H1 (cell line): ENCODE measurements at regions not wholly inside any gene's neighbourhood (a gene's known extent, or its start where the extent isn't known, plus 50 kb on each side); places are given as distances from the start of the nearest gene placed in this dataset.

Source experiments
- ASH2L ChIP-seq: fragments of 200-600, 300-600 bp; sonication (generic); IDR thresholded peaks from one replicate; pipeline ENCODE4 v1.7.1; 2017; ENCODE audit warnings: low read length
- CEBPB ChIP-seq: IDR thresholded peaks from 2 replicates; pipeline ENCODE4 v1.6.1; 2012; ENCODE audit warnings: low read depth, low read length
- CHD1 ChIP-seq: IDR thresholded peaks from 2 replicates; pipeline ENCODE4 v1.6.1; 2012; ENCODE audit warnings: low read depth, low read length, improper control_type of control experiment
- CHD7 ChIP-seq: fragments of 300-600 bp; sonication (generic); IDR thresholded peaks from 2 replicates; pipeline ENCODE4 v1.7.1; 2012; ENCODE audit warnings: low read length, moderate library complexity, mild to moderate bottlenecking, inconsistent platforms; ENCODE audit not compliant: insufficient replicate concordance
- CTBP2 ChIP-seq: IDR thresholded peaks from 2 replicates; pipeline ENCODE4 v1.7.0; 2011; ENCODE audit warnings: borderline replicate concordance, mild to moderate bottlenecking, moderate library complexity, mixed read lengths, low read length; ENCODE audit not compliant: insufficient read depth, insufficient read length
- FOSL1 ChIP-seq: IDR thresholded peaks from 2 replicates; pipeline ENCODE4 v1.6.1; 2011; ENCODE audit warnings: mild to moderate bottlenecking, low read depth, low read length, moderate library complexity; ENCODE audit not compliant: insufficient read depth
- KDM1A ChIP-seq: fragments of 200-600, 300-600 bp; sonication (generic); IDR thresholded peaks from 2 replicates; pipeline ENCODE4 v1.7.1; 2016; ENCODE audit warnings: mild to moderate bottlenecking, low read length, borderline replicate concordance
- RNF2 ChIP-seq: fragments of 200-900, 300-1000 bp; sonication (generic); IDR thresholded peaks from 2 replicates; pipeline ENCODE4 v1.7.1; 2016; ENCODE audit warnings: borderline replicate concordance, low read depth, mild to moderate bottlenecking, antibody characterized with exemption, low read length; ENCODE audit not compliant: poor library complexity, severe bottlenecking; ENCODE audit errors: missing control alignments
- SIN3A ChIP-seq, 2 experiments: IDR thresholded peaks in 1 of 2; conservative IDR thresholded peaks in 1 of 2; 2 replicates each; pipeline ENCODE4 v1.6.1; 2011 to 2012; ENCODE audit warnings: low read length in 2 of 2, improper control_type of control experiment in 1 of 2, low read depth in 1 of 2, mild to moderate bottlenecking in 1 of 2
- SP1 ChIP-seq: IDR thresholded peaks from 2 replicates; pipeline ENCODE4 v1.6.1; 2011; ENCODE audit warnings: low read depth, low read length
- TEAD4 ChIP-seq: IDR thresholded peaks from 2 replicates; pipeline ENCODE4 v1.6.1; 2012; ENCODE audit warnings: low read depth, low read length, inconsistent platforms, mixed read lengths

DNA sequence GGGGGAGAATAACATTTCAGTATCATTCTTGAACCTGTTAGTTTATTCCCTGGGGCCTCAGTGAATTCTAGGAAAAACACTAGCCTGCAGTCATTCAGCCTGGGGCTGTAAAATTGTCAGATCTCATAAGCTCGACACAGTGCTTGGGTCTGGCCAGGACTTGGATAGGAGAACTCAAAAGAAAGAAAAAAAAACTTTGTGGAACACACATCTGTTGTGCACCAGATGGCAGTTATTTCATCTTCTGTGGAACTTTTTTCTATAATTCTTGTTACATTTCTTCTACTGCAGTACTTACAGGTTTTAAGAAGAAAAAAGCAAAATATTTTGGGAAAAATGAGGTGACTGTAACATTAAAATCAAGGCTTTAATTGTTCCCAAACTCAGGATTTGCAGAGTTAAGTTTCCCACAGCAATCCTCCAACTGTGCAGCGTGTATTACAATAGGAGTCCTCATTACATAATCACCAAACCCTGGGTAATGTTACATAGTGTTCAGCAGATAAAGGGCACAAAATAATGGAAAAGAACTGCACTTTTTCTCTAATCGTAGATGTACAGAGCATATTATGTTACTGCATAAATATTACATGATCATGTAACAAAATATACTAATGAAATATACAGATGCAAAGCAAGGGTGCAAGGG lies 531.1 kb upstream of the CITED2 start (continued):
- TF ChIP-seq CHD7 (no peak), SP1 (no peak), KDM1A (no peak), RNF2 (no peak), ASH2L (no peak), FOSL1 (no peak), CEBPB (no peak), SIN3A (conservative IDR thresholded peaks at IDR 0.05 in 1 of 2, IDR thresholded peaks at IDR 0.05 in 1 of 2; ENCODE audit: low read depth in 1 of 2, low read length in 2 of 2) (no peak), TEAD4 (no peak), CHD1 (no peak), CTBP2 (no peak)
